GM12878 (cell line): ENCODE measurements at regions not wholly inside any gene's neighbourhood (a gene's known extent, or its start where the extent isn't known, plus 50 kb on each side); places are given as distances from the start of the nearest gene placed in this dataset.

Experiments
- ATAC-seq: fragments of 200-7000 bp; cut with Tn5 transposase; 3 replicates; pipeline ENCODE4 v1.9.1; 2020; ENCODE audit warnings: mild to moderate bottlenecking, moderate library complexity
- BruUV-seq: library from RNA; stranded (reverse); fragments of 400-500 nt; replicated peaks from 2 replicates; lab custom pipeline; 2021; lab: Mats Ljungman, UMichigan
- CTCF ChIA-PET: fragments of 300-600 bp; sonication (Branson Sonifier 250); formaldehyde crosslinking; extraction: SDS; loops from one replicate; lab custom pipeline; 2021; ENCODE audit warnings: inconsistent platforms; lab: Yijun Ruan, JAX
- POLR2A ChIA-PET: fragments of 350-600 bp; formaldehyde crosslinking; extraction: SDS; loops from one replicate; lab custom pipeline; 2021; ENCODE audit warnings: inconsistent platforms; lab: Charles Lee
- RAD21 ChIA-PET: fragments of 300-600 bp; sonication (Branson Sonifier 250); formaldehyde crosslinking; loops from one replicate; lab custom pipeline; 2023; ENCODE audit warnings: antibody characterized with exemption; ENCODE audit not compliant: unreplicated experiment; lab: Charles Lee
- SMC1A ChIA-PET: fragments of 300-600 bp; sonication (Branson Sonifier 250); formaldehyde crosslinking; loops from one replicate; lab custom pipeline; 2023; ENCODE audit not compliant: unreplicated experiment, uncharacterized antibody; lab: Charles Lee
- DNase-seq: peaks from one replicate; pipeline ENCODE4 v3.0.0-alpha.2; 2011; ENCODE audit warnings: low read depth, low spot score
- FAIRE-seq: peaks from 3 replicates; lab custom pipeline; 2011; peaks lifted over from hg19 to GRCh38; lab: Jason Lieb, UNC
- H2AFZ ChIP-seq: 2 replicates; pipeline ENCODE4 v1.6.0; 2011; ENCODE audit warnings: low read depth, low read length, control low read depth; ENCODE audit not compliant: control insufficient read depth
- H3K27ac ChIP-seq: 2 replicates; pipeline ENCODE4 v1.5.1; 2011; ENCODE audit warnings: control low read depth; ENCODE audit not compliant: control insufficient read depth, insufficient read depth
- H3K27me3 ChIP-seq, 2 experiments: replicated peaks in 1 of 2; 2 replicates each; pipeline versions ENCODE4 v1.6.0 to v1.6.1; 2011; ENCODE audit warnings: low read length in 1 of 2; ENCODE audit not compliant: control insufficient read depth in 2 of 2, insufficient read depth in 2 of 2
- H3K36me3 ChIP-seq, 2 experiments: 2 replicates each; pipeline ENCODE4 v1.5.1; 2011; ENCODE audit warnings: low read length in 1 of 2; ENCODE audit not compliant: control insufficient read depth in 2 of 2, insufficient read depth in 2 of 2
- H3K4me1 ChIP-seq: 2 replicates; pipeline ENCODE4 v1.6.1; 2011; ENCODE audit warnings: mild to moderate bottlenecking, low read length, moderate library complexity, mixed read lengths; ENCODE audit not compliant: control insufficient read depth, insufficient read depth
- H3K4me2 ChIP-seq: 2 replicates; pipeline ENCODE4 v1.6.0; 2011; ENCODE audit warnings: control low read depth; ENCODE audit not compliant: control insufficient read depth, insufficient read depth
- H3K4me3 ChIP-seq: fragments of 200-600 bp; sonication (generic); 2 replicates; pipeline ENCODE4 v1.5.1; 2016
- H3K79me2 ChIP-seq: 2 replicates; pipeline ENCODE4 v1.6.0; 2011; ENCODE audit warnings: low read length; ENCODE audit not compliant: control insufficient read depth, insufficient read depth
- H3K9ac ChIP-seq: 2 replicates; pipeline ENCODE4 v1.8.0; 2011; ENCODE audit warnings: low read length, control low read depth, mixed read lengths; ENCODE audit not compliant: control insufficient read depth, insufficient read depth
- H3K9me3 ChIP-seq: replicated peaks from 3 replicates; pipeline ENCODE4 v1.5.1; 2011; ENCODE audit warnings: mild to moderate bottlenecking, low read length; ENCODE audit not compliant: control insufficient read depth, insufficient read depth
- H4K20me1 ChIP-seq: 2 replicates; pipeline ENCODE4 v1.6.0; 2011; ENCODE audit not compliant: control insufficient read depth, insufficient read depth
- CBX3 ChIP-seq: fragments of 200-600 bp; sonication (generic); IDR thresholded peaks from 2 replicates; pipeline ENCODE4 v1.6.1; 2016; ENCODE audit warnings: low read depth, borderline replicate concordance
- DPF2 ChIP-seq: fragments of 450-650 bp; IDR thresholded peaks from 2 replicates; pipeline ENCODE4 v1.6.1; 2017; ENCODE audit warnings: mild to moderate bottlenecking
- HDAC6 ChIP-seq: fragments of 200-600 bp; sonication (generic); IDR thresholded peaks from one replicate; pipeline ENCODE4 v1.8.0; 2017; ENCODE audit warnings: antibody characterized with exemption; ENCODE audit not compliant: unreplicated experiment
- HDGF ChIP-seq: fragments of 450-650 bp; IDR thresholded peaks from 2 replicates; pipeline ENCODE4 v1.6.1; 2016; ENCODE audit warnings: antibody characterized with exemption
- IRF4 ChIP-seq: IDR thresholded peaks from 2 replicates; pipeline ENCODE4 v1.6.1; 2011; ENCODE audit warnings: low read depth, low read length
- KDM1A ChIP-seq: fragments of 200-600 bp; sonication (generic); IDR thresholded peaks from 2 replicates; pipeline ENCODE4 v1.6.1; 2016; ENCODE audit warnings: borderline replicate concordance
- MEF2B ChIP-seq: fragments of 450-650 bp; IDR thresholded peaks from 2 replicates; pipeline ENCODE4 v1.6.1; 2018; ENCODE audit warnings: mild to moderate bottlenecking, moderate library complexity; ENCODE audit not compliant: partially characterized antibody, poor library complexity, severe bottlenecking
- NBN ChIP-seq: fragments of 450-650 bp; IDR thresholded peaks from 2 replicates; pipeline ENCODE4 v1.6.1; 2016
- NFXL1 ChIP-seq: fragments of 450-650 bp; IDR thresholded peaks from 2 replicates; pipeline ENCODE4 v1.6.1; 2017; ENCODE audit warnings: antibody characterized with exemption, mild to moderate bottlenecking, borderline replicate concordance
- NR2C1 ChIP-seq: fragments of 450-650 bp; IDR thresholded peaks from 2 replicates; pipeline ENCODE4 v1.6.1; 2017; ENCODE audit warnings: antibody characterized with exemption, mild to moderate bottlenecking, moderate library complexity
- PML ChIP-seq: IDR thresholded peaks from 2 replicates; pipeline ENCODE4 v1.6.1; 2012; ENCODE audit warnings: low read length, inconsistent platforms
- RB1 ChIP-seq: fragments of 450-650 bp; formaldehyde crosslinking; IDR thresholded peaks from 2 replicates; pipeline ENCODE4 v1.6.1; 2017; ENCODE audit warnings: mild to moderate bottlenecking, borderline replicate concordance
- STAT1 ChIP-seq: fragments of 450-650 bp; conservative IDR thresholded peaks from 2 replicates; pipeline ENCODE4 v1.6.1; 2014; ENCODE audit warnings: antibody characterized with exemption, mild to moderate bottlenecking
- SUPT20H ChIP-seq: IDR thresholded peaks from 2 replicates; pipeline ENCODE4 v1.6.1; 2011; ENCODE audit warnings: low read depth, mild to moderate bottlenecking, low read length, moderate library complexity, borderline replicate concordance; ENCODE audit not compliant: control insufficient read depth
- TCF12 ChIP-seq: IDR thresholded peaks from 2 replicates; pipeline ENCODE4 v1.6.1; 2011; ENCODE audit warnings: low read depth, mild to moderate bottlenecking, low read length
- WGBS: methylation state at CpG from one replicate; pipeline ENCODE4 v1.1.6; 2016; ENCODE audit warnings: low lambda C conversion rate; ENCODE audit not compliant: insufficient replicate concordance, insufficient coverage; ENCODE audit errors: missing lambda C conversion rate; 5-methylcytosine and 5-hydroxymethylcytosine counted together
- in situ Hi-C: fragments of 300-500 bp; cut with MboI; formaldehyde crosslinking; loops from 9 replicates; pipeline ENCODE4 v1.14.3; 2018; ENCODE audit warnings: mixed read lengths
- intact Hi-C: fragments of 100-400 bp; cut with micrococcal nuclease; formaldehyde crosslinking; loops from one replicate; pipeline ENCODE4 v1.14.2; 2022; ENCODE audit not compliant: unreplicated experiment
- TF ChIP-seq, protein P1 (sequence below): IDR thresholded peaks from 2 replicates; pipeline ENCODE4 v1.6.1; 2011; ENCODE audit warnings: borderline replicate concordance, low read depth, mild to moderate bottlenecking, moderate library complexity, mixed read lengths, low read length; ENCODE audit not compliant: insufficient read depth; ENCODE audit errors: extremely low read length

DNA sequence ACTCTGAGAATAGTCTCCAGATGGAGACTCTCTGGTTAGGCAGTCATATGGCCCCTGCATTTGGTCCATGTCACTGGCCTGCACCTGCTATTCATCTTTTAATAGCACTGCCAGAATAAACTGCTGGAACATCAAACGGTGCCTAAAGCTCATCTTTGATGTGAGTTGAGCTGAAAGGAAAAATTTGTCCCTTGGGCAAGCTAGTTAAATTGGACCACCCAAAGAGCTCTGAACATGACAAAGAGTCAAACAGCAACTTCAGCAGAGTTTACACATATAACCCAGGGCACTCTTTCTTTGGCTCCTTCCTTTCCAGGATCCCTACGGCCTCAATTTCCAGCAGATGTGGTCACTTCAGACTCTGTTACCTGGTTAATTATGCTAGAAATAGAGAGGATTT is 269.9 kb downstream of the RPL10L start:
- H3K4me3 ChIP-seq, result no peak overlapping the region
- intact Hi-C loops, result no loop called here
- TF ChIP-seq RB1, result no peak
- TF ChIP-seq KDM1A, result no peak
- no peak for TF ChIP-seq SUPT20H
- TF ChIP-seq HDAC6, result no peak
- no peak for TF ChIP-seq PML
- no peak for TF ChIP-seq TCF12
- TF ChIP-seq NR2C1, result no peak
- no peak for TF ChIP-seq NBN
- TF ChIP-seq IRF4, result no peak
- no peak for TF ChIP-seq MEF2B
- TF ChIP-seq CBX3, result no peak
- no peak for TF ChIP-seq DPF2
- no peak for TF ChIP-seq STAT1
- no peak for TF ChIP-seq NFXL1
- no peak for TF ChIP-seq HDGF
- TF ChIP-seq, protein P1, sequence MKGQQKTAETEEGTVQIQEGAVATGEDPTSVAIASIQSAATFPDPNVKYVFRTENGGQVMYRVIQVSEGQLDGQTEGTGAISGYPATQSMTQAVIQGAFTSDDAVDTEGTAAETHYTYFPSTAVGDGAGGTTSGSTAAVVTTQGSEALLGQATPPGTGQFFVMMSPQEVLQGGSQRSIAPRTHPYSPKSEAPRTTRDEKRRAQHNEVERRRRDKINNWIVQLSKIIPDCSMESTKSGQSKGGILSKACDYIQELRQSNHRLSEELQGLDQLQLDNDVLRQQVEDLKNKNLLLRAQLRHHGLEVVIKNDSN, result no peak
- no peaks in the 10 kb centered on the region for H3K36me3 ChIP-seq
- H3K4me1 ChIP-seq, result no peaks in the 10 kb centered on the region
- H3K4me2 ChIP-seq, result no peak overlapping the region
- no peak overlapping the region for H2AFZ ChIP-seq
- in situ Hi-C loops, result no loop called here
- no peak for ATAC-seq
- DNase-seq, result no peak
- no peak for FAIRE-seq
- H4K20me1 ChIP-seq, result no peaks in the 10 kb centered on the region
- no peak overlapping the region for H3K27ac ChIP-seq
- no TSS peak for BruUV-seq
- no peaks in the 10 kb centered on the region for H3K79me2 ChIP-seq
- ChIA-PET CTCF (no interaction called here), RAD21 (interaction anchor here (0.9 kb wide), 1 partner anchor 16 kb away, joined by 3 read pairs; no protein-coding TSS in a partner anchor), SMC1A (interaction anchor here (1.2 kb wide), 1 partner anchor 13 kb away, joined by 4 read pairs; no protein-coding TSS in a partner anchor), POLR2A (no interaction called here)
- 26% methylated on average over 2 of the region's 2 CpGs for WGBS
- no peaks in the 10 kb centered on the region for H3K9me3 ChIP-seq
- H3K9ac ChIP-seq, result no peak overlapping the region
- H3K27me3 ChIP-seq, result no peaks in the 10 kb centered on the region
